GM18526 (cell line): ENCODE measurements at regions not wholly inside any gene's neighbourhood (a gene's known extent, or its start where the extent isn't known, plus 50 kb on each side); places are given as distances from the start of the nearest gene placed in this dataset.

Experiments
- POLR2A ChIP-seq: IDR thresholded peaks from 3 replicates; pipeline ENCODE4 v1.6.1; 2011; ENCODE audit not compliant: insufficient read length; ENCODE audit errors: extremely low read depth

DNA sequence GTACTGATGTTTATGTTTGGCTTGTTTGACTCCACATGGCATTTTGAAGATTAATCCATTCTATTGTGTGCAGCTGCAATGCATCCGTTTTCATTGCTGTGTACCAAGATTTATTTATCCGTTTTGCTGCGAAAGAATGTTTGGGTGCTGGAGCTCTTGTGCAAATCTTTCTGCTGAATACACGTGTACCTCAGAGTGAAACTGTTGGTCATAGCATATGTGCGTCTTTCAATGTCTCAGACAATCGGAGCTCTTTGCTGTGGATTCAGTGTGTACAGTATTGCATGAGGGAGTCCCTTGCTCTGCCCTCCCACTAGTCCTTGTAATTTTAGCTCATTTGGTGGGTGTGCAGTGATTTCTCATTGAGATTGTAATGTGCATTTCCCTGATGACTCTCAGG lies 545.4 kb downstream of the TBC1D22A start:
- TF ChIP-seq POLR2A, result no peak

DNA sequence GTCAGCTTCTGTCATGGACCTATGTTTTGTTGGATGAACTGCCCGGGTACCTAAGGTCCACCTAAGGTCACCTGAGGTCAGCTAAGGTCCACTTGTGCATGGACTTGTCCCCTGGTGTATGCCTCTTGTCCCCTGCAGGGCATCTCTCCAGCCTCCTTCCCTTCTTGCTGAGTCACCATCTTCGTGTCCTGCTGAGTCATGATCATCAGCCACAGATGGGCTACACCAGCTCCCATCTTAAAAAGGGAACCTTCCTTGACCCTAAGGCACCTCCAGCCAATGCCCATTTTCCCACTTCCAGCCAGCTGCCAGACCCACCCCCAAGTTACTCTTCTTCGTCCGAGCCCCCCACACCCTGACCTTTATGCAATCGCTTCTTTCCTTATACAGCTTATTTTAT lies 544.9 kb downstream of the TBC1D22A start:
- TF ChIP-seq POLR2A, result no peak

DNA sequence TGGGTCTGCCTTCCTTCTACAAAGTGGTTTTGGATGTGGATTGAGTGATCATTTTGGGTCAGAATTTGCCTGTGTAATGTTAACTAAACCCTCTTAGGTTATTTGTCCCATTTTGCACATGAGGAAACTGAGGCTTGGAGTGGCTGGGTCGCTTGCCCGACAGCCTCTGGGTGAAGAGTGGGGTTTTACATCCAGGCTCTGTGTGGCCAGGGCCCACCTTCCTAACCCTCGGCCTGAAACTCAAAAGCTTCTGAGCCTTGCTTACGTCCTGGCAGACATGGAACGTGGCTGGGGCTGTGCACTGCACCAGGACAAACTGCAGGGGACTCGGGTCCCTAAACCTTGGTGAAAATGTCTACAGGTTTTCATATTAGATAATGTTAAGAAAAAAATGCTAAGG lies 542.4 kb downstream of the TBC1D22A start:
- no peak for TF ChIP-seq POLR2A

DNA sequence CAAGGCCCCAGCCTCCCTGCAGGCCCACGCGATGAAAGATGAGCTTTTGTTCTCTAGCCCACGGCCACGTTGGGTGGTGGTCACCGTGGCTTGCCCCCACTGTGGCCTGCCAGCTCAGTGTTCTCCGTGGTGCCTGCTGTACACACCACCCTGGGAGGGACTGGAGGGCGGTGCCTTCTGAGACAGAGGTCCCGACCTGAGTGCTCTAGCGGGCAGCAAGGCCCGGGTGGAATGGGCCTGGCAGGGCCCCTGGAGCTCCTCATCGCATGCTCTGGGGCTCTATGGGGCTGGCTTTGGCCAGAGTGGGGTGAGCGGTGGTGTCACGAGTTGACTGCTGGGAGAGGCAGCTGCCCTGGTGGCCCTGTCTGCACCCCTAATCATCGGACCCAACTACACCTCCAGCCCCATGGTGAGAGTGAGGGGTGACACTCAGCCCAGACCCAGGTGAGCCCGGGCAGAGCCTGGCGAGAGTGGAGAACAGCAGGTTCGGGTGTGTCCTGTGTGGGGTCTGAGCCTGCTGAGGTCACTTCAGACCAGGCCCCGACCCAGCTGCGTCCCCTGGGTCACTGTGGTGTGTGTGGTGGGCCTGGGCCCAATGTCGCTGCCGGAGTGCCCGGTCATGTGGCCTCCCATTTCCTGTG lies 541.9 kb downstream of the TBC1D22A start:
- TF ChIP-seq POLR2A, result no peak

DNA sequence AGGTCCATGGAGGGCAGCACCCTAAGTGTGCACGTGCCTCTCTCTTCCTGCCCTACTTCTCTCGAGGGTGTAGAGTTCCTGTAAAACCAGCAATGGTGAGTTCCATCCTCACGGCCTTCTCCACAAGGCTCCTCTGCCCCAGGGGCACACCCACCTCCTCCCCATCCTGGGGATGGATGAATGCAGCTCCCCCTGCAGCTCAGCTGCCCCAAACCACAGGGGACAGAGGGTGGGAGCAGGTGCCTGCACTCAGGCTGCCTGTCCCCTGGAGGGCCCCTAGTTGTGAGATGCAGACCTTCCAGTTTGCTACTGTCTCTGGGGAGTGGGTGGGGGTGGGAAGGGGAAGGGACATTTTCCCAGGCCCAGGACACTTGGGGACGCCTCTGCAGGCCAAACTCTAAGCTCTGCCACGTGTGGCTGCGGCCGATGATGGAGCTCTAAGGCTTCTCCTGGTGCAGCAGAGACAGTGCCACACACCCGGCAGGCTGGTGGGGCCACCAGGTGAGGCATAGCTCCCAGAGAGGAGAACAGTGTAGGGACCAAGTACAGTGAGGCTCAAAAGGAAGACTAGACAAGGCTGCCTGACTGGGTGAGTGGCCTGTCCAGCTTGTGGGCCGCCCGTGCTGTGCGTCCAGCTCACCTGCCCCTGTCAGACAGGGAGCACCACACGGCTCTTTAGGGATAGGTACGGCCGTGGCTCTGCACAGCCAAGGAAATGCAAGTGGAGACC lies 540.9 kb downstream of the TBC1D22A start:
- no peak for TF ChIP-seq POLR2A

DNA sequence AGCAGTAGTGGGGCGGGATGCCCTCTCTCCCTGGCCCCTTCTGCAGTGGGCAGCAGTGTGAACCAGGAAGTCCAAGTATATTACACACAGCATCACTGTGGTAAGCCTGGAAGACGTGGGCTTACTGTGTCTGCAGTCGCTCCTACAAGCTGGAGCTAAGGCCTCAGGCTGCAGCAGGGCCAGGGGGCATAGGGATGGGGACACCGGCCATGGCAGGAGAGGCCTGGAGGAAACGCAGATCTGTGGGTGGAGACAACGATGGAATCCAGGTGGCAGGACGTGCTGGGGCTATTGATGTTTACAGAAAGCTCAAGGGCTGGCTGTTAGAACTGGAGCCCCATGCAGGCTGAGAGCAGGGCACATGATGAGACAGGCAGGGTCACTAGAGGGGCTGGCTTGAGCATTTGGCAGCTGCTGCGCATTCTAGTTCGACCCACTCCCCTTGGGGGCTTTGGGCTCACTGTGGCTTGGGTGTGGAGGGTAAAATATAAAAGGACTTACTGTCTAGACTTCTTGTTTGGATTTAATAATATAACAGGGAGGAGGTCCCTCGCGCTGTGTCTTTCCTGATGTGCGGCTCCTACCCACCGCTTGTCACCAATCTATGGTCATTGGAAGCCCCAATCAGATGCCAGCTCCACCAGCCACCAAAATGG lies 539.5 kb downstream of the TBC1D22A start:
- TF ChIP-seq POLR2A, result no peak

DNA sequence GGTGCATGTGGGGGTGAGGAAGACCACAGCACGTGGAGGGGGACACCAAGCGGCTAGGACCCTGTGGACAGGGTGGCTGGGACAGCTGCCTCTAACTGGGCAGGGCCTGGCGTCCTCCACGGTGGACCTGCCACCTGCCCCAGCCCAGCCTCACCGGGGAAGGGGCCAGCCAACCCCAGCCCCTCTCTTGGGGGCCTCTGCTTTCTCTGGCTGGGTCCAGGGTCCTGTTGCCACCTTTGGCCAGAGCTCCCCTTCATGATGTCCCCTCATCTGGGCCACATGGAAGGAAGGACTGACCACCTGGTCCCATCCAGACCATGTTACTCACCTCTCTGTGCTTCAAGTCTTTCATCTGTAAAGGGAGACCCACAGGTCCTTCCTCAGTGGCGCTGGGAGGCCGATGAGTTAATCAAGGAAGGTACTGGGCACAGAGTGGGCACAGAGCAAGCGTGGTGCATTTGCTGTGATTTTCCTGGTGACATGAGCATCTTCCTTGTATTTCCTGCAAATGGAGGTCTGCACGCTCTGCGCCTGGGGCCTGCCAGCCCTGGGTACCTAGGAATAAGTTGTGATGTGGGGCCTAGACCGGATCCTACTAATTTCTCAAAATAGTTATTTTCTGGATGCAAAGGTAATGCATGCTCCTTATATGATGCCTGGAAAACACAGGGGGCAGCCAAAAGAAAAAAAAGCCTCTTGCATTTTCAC lies 538.4 kb downstream of the TBC1D22A start:
- TF ChIP-seq POLR2A, result no peak

DNA sequence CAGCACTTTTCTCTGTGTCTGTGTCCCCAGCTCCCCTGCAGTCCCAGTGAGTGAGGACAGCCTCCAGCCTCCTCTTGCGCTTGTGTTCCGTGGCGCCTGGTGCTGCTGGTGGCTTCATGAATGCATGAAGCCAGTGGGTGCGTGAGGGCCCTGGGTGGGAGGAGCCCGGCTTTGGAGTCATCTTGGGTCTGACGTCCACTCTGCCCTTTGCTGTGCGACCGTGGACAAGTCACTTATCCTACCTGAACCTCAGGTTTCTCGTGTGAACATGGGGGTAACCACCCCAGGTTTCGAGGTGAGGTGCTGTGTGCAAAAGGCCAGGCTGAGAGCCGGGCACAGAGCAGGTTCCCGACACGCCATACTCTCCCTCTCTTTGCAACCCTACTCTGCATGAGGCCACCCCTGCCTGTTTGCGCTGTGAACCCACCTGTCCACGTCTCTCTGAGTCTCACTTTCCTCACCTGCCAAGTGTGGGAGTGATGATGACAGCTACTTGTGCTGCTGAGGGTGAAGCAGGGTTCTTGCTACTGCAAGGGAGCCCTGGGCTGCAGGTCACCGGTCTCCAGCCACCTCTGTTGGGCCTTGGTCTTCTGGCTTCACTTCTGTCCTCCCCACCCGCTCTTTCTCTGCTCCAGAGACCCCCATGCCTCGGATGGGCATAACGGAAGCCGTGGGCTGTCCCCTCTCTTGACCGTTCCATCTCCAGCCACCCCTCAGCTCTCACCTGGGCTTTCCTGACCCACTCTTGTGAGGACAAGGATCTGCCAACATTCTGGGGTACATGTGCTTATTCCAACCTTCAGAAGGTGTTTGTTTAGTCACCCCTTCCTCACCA lies 537.6 kb downstream of the TBC1D22A start:
- no peak for TF ChIP-seq POLR2A

DNA sequence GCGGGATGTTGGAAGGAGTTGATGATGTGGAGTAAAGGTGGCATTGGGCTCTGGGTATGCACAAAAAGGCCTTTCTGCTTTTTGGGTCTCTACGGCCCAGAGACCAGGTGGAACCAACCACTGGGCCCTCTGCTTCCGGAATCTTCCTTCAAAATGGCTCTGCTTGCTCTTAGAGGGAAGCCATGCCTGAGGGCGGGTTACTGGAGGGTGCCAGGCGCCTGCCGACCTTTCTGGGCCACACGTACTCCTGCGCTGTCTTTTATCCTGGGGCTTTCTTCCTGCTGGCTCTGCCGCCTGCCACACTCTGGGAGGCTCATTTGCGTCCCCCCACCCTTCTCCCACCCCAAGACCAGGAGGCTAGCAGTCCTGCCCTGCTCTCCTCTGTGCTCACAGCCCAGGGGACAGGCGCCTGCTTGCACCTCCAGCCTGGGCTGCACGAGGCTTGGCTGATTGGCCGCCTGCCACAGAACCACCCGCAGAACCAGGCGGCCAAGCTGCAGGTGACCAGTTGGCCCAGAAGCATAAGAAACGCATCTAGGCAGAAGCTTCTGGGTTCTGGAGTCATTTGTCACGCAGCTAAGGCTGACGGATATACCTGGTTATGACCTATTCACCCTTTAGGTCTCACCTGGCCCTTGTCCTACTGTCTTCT lies 536.9 kb downstream of the TBC1D22A start:
- TF ChIP-seq POLR2A, result no peak

DNA sequence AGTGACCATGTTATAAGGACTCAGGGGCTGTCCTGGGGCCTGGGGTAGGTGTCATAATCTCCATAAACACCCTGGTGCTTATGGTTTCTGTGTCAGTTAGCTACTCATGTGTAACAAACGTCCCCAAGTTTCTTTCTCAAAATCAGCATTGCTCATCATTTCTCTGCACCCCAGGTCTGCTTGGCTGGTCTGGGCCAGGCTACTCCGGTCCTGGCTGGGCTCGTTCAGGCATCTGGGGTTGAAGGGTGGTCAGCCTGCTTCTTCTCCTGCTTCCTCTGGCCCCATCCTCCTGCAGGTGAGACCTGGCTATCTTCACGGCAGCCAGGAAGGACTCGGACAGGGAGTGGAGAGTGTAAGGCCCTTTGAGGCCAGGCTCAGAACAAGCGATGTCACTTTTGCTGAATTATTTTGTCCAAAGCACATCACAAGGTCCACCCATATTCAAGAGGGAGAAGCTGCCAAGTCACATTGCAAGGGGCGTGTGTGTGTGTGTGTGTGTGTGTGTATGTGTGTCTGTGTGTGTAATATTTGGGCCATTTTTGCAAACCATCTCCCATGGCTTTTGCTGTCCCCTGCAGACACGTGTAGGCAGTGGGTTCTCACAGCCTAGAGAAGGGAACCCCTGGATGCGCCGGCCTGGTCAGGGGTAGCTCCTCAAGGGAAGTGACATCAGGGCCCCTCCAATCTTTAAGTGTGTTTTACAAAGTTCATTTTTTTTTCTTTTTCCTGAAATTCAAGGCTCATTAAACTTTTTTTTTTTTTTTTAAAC lies 535.8 kb downstream of the TBC1D22A start:
- TF ChIP-seq POLR2A, result no peak

DNA sequence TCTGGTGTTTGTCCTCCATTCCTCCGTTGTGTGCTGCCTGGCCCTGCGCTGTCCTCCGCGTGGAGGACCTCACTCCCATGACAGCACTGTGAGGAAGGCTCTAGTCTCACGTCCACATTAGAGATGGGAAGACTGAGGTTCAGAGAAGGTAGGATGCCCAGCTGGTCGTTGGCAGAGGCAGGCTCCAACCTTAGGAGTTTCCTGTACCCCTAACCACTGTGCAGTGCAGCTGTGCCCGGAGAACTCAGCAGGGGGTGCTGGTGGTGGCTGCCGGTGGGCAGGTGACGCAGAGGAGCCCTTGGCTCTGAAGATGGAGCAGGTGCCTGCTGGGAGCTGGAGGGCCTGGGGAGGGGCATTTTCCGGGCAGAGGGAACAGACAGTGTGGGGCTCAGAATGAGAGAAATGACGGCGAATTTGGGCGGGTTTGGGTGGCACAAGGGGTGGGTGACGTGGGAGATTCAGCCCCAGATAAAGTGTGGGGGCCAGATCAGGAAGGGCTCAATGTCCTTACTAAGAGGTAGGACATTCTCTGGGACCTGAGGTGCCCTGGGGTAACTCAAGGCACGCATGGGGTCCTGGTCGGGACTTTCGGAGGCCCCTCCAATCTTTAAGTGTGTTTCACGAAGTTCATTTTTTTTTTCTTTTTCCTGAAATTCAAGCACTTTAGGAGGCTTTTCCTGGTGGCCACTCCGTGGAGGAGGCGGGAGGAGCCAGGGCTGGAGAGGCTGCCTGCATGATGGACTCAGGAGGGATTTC lies 535.0 kb downstream of the TBC1D22A start:
- no peak for TF ChIP-seq POLR2A

DNA sequence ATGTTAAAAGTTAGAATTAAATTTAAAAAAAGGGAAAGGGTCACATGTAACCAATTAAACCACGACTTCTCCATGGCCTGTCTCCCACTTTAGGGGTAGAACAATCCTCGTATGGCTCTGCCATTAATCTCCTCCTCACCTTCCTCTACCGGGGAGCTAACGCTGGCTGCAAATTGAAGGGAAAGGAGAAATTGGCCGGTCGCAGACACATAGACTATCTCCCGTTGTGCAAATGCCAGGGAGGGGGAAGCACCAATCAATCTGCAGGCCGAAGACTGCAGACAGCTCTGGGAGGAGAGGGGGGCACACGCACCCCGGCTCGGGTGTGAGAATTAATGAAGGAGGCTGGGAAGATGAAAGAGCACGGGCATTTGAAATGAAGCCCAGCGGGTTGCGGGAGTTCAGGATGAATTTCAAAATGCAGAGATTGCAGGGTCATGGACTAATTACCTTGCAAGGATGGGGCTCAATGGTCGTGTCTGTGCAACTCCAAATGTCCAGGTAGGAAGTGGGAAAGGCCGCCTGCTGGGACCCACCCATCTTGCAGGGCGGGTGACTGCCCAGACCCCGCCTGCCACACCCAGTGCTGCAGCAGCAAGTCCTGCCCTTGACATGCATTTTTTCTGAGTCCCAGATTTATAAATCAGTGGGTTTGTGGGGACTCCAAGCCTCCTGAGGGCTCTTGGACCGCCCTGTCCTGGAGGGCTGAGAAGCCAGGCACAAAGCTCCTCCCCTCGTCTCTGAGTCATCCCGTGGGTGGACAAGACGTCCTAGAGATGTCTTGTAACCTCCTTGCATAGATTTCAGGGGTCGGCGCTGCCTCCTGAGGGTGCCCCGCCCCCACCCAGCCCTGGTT lies 534.2 kb downstream of the TBC1D22A start:
- TF ChIP-seq POLR2A, result no peak

DNA sequence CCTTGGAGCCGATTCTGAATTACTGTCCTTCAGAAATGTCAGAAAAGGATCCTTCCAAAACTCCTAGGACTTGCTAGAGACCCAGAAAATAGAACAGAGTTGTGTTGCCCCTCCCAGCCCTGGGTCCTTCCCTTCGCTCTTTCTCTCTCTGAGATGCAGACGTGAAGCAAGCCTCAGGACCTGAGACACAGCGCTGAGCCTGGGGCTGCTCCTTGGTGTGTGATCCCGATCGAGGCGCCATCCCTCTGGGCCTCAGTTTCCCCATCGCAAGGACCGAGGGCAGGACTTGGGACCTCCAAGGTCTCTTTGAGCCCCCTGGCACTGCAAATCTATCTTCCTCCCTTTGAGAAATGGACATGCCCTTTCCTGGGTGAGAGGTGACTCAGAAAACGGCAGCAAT lies 533.5 kb downstream of the TBC1D22A start:
- TF ChIP-seq POLR2A, result no peak
